ENCODE measurements at regions not wholly inside any gene's neighbourhood (a gene's known extent, or its start where the extent isn't known, plus 50 kb on each side); places are given as distances from the start of the nearest gene placed in this dataset.

DNA sequence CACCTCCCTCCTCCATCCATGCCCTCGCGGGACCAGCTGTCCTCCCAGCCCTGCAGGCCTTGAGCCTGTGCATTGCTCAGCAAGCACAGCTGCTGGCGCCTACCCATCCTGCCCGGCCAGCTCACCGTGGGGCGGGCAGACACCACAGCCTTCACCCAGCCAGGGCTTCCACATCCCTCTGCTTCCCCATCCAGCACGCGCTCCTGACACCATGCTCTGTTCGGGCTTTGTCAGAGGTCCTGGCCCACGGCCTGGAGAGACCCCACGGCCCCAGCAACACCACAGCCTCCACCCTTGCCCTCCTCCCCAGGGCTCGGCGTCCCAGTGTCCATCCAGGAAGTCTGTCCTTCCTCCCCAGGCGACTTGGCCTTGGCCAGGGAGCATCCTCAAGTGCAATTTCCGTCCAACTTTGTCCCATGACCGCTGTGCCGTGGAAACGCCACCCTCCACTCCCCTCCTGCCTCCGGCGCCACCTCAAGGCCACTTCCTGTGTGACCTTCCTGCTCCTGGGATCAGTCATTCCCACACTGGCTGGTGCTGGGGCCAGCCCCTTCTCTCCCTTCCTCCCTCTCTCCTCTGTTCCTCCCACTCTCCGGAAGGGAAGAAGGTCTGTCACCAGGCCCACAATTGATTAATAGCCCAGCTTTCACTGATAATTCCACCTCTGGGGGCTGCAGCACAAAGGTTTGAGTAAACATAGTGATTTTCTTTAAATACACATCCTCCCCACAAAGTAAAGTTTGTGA lies 71.5 kb upstream of the SMNDC1 start:
- no peak for DNase-seq

DNA sequence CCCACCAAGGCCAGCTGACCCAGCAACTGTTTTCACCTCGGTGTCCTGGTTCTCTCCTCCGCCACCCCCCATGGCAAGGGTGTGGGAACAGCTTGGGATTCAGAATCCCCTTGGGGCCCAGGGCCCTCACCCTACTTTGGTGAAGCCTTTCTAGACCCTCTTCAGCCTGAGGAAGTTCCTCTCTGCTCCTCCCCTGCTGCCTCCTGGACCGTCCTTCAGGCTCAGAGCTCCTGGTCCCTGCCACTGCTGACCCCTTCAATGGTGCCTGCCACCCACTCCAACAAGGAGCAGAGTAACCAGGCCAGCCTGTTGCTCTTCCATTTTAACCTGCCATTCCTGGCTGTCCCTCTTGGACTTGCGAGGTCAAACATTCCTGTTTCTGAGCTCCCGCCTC lies 72.0 kb upstream of the SMNDC1 start:
- DNase-seq, result no peak

DNA sequence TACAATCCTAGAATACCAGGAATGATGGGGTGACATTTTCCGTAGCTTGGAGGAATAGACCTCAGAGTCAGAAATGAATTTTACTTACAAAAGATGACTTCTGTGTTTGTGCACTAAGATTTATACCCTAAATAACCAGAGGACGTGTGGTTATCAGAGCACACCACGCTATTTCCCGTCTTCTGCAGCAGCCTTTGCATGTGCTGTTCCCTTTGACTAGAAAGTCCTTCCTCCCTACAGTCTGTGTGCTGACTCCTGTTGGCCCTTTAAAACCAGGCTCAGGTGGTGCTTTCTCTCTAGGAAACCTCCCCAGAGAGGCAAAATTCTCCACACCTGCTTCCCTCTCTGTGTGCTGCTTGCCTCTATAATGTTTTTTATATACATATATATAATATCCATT lies 73.3 kb upstream of the SMNDC1 start:
- DNase-seq, result no peak

GRCh38 chr10:110378533-110379108 lies 73.9 kb upstream of the SMNDC1 start:
- no peak for DNase-seq

GRCh38 chr10:110379831-110380230 lies 75.1 kb upstream of the SMNDC1 start:
- DNase-seq, result no peak

GRCh38 chr10:110380293-110380692 lies 75.6 kb upstream of the SMNDC1 start:
- no peak for DNase-seq

GRCh38 chr10:110382695-110383094 lies 78.0 kb upstream of the SMNDC1 start:
- DNase-seq, result no peak

DNA sequence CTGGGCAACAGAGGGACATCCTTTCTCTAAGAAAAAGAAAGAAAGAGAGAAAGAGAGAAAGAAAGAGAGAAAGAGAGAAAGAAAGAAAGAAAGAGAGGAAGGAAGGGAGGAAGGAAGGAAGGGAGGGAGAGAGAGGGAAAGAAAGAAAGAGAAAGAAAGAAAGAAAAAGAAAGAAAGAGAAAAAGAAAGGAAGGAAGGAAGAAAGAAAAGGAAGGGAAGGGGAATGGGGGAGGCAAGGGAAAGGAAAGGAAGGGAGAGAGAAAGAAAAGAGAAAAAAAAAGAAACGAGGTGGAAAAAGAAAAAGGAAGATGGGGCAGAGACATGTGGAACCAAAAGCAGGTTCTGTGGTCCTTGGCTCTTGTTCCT lies 82.9 kb upstream of the SMNDC1 start:
- DNase-seq, result no peak

- DNase-seq, result no peak
These were observed 83.4 kb upstream of the SMNDC1 start for GRCh38 chr10:110387983-110388686.

DNA sequence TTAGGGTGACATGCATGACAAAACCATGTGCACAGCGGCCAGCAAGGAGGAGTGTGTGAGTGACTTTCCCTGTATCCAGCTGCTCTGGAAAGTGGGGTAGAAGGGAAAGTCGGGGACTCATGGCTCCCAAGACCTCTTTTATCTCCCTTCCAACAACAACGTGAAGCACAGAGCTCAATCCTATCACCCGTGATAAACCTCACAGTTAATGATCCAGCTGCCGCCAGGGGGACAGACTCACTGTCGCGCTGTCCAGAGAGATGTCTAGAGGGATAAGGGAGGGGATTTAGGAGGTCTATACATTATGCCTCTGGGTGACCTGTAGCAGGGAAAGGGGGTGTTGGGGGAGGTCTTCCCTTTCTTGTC lies 84.0 kb upstream of the SMNDC1 start:
- no peak for DNase-seq

GRCh38 chr10:110389255-110389654 lies 84.5 kb upstream of the SMNDC1 start:
- DNase-seq, result peak; percentile 23

GRCh38 chr10:110391541-110391940 lies 86.8 kb upstream of the SMNDC1 start:
- no peak for DNase-seq

GRCh38 chr10:110392121-110392520 lies 87.4 kb upstream of the SMNDC1 start:
- no peak for DNase-seq

GRCh38 chr10:110392868-110393740 lies 88.4 kb upstream of the SMNDC1 start:
- no peak for DNase-seq

DNA sequence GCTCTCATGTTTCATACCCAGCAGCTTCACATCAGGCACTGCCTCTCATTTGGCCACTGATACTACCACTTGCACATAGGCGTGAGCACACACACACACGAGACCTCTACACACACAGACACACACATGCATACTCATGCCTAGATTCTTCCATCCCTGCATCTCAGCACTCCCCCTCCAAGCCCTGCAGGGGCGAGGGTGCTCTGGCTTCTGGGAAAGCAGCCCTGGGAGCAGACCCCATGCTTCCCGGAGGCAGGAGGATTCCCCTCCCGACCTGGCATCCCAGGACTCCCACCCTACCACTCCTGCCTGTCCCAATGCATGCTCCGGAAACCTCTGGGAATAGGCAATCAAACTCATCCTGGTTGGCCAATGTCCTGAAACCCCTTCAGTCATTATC lies 89.1 kb upstream of the SMNDC1 start:
- DNase-seq, result no peak

DNA sequence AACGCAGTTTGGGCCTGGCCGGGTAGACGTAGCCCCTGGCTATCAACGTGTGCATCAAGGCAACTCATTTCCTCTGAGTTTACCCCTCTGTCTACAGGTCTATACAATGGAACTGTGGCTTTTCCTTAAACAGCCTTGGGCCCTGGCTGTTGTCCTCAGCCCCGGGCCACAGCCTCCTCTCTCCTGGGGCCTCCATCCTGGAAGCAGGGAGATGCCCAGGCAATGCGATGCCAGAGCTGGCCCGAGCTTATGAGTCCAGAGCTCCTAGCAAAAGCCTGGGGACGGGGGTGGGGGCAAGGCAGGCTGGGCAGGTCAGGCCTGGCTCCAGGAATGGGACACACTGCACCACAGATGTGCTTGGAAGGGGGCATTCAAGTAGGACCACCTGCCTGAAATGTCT lies 89.6 kb upstream of the SMNDC1 start:
- no peak for DNase-seq

GRCh38 chr10:110394898-110395297 lies 90.2 kb upstream of the SMNDC1 start:
- no peak for DNase-seq

GRCh38 chr10:110395350-110396283 lies 90.9 kb upstream of the SMNDC1 start:
- peak; percentile 73 for DNase-seq

GRCh38 chr10:110396284-110396651 lies 91.5 kb upstream of the SMNDC1 start:
- DNase-seq, result no peak

GRCh38 chr10:110397856-110398255 lies 93.1 kb upstream of the SMNDC1 start:
- DNase-seq, result no peak

DNA sequence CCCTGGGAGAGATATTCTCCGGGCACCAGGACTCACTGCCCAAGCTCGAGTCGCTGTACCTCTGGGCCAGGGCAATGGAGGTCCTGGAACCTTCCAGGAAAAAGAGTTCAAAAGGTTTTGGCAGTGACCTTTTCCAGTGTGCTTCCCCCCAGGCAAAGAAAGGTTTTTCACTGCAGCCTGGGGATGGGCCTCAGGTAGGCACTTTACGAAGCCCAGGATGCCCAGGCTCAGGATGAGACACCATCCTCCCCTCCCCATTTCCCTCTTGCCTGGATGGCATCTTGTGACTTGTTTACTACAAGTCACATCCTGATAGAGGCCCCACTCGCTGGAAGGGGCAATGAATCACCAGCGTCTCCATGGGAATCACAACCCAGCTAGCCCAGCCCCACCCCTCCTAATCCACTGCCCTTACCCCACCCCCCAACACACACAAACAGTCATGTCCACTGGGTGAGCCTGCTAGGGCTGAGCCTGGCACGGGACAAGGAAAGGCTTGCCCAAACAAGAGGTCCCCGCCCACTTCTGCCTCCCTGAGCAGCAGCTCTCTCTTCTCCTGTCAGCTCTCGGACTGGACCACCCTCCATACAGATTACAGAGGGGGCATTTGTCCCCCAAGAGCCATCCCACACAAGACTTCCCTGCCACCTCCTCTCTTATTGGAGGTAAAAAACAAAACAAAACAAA lies 93.8 kb upstream of the SMNDC1 start:
- DNase-seq, result peak; percentile 94

All from DMS53 (cell line).